ENCODE measurements at regions not wholly inside any gene's neighbourhood (a gene's known extent, or its start where the extent isn't known, plus 50 kb on each side); places are given as distances from the start of the nearest gene placed in this dataset.

GRCh38 chr19:30968841-30969399 lies 380.3 kb downstream of the TSHZ3 start:
- TF ChIP-seq, protein P1, sequence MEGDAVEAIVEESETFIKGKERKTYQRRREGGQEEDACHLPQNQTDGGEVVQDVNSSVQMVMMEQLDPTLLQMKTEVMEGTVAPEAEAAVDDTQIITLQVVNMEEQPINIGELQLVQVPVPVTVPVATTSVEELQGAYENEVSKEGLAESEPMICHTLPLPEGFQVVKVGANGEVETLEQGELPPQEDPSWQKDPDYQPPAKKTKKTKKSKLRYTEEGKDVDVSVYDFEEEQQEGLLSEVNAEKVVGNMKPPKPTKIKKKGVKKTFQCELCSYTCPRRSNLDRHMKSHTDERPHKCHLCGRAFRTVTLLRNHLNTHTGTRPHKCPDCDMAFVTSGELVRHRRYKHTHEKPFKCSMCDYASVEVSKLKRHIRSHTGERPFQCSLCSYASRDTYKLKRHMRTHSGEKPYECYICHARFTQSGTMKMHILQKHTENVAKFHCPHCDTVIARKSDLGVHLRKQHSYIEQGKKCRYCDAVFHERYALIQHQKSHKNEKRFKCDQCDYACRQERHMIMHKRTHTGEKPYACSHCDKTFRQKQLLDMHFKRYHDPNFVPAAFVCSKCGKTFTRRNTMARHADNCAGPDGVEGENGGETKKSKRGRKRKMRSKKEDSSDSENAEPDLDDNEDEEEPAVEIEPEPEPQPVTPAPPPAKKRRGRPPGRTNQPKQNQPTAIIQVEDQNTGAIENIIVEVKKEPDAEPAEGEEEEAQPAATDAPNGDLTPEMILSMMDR (IDR thresholded peaks at IDR 0.05; ENCODE audit: poor library complexity), result no peak
- TF ChIP-seq EZH2phosphoT487 (IDR thresholded peaks at IDR 0.05; ENCODE audit: low read depth, severe bottlenecking, unreplicated experiment) (no peak), EZH2 (IDR thresholded peaks at IDR 0.05; ENCODE audit: borderline replicate concordance) (no peak)

Data from hepatocyte (in vitro differentiated cells).